A673 (cell line): ENCODE measurements at regions not wholly inside any gene's neighbourhood (a gene's known extent, or its start where the extent isn't known, plus 50 kb on each side); places are given as distances from the start of the nearest gene placed in this dataset.

ENCODE experiments used
- CTCF ChIP-seq: fragments of 300-800, 200-600 bp; sonication (generic); conservative IDR thresholded peaks from 2 replicates; pipeline ENCODE4 v1.5.1; 2017; ENCODE audit warnings: low read depth, mild to moderate bottlenecking, antibody characterized with exemption, low read length, moderate library complexity, mixed read lengths
- EZH2 ChIP-seq: fragments of 200-600 bp; sonication (generic); IDR thresholded peaks from 2 replicates; pipeline ENCODE4 v1.6.1; 2017; ENCODE audit warnings: borderline replicate concordance, low read depth, mild to moderate bottlenecking, mixed read lengths, antibody characterized with exemption, low read length; ENCODE audit not compliant: poor library complexity, severe bottlenecking

- TF ChIP-seq CTCF, result no peak
- no peak for TF ChIP-seq EZH2
Measured at GRCh38 chr9:84517026-84517425, 152.5 kb upstream of the NTRK2 start.
